Stomach (tissue), 8 donors: ENCODE measurements at regions not wholly inside any gene's neighbourhood (a gene's known extent, or its start where the extent isn't known, plus 50 kb on each side); places are given as distances from the start of the nearest gene placed in this dataset.
A peak's percentile ranks its signal among the peaks of the same experiment; 100 is the strongest.

ENCODE experiments used
- DNase-seq, 2 donors: peaks; one replicate each; pipeline versions ENCODE4 v3.0.0 to v3.0.0-alpha.2; 2013 to 2019
- H3K27ac ChIP-seq, 5 donors: fragments of 200-600 bp in 4 of 5; sonication (generic) in 4 of 5; one replicate each; pipeline ENCODE4 v1.5.1; 2013 to 2019; ENCODE audit warnings: mild to moderate bottlenecking in 1 of 5, moderate library complexity in 1 of 5
- H3K27me3 ChIP-seq, 3 donors: fragments of 200-600 bp; sonication (generic); one replicate each; pipeline ENCODE4 v1.5.1; 2017 to 2019; ENCODE audit warnings: mixed run types in 1 of 3
- H3K36me3 ChIP-seq, 4 donors: fragments of 200-600 bp; sonication (generic); 1 replicate in 3 of 4; 2 replicates in 1 of 4; pipeline ENCODE4 v1.5.1; 2016 to 2019
- H3K4me1 ChIP-seq, 4 donors: fragments of 200-600 bp; sonication (generic); one replicate each; pipeline ENCODE4 v1.5.1; 2016 to 2019
- H3K4me3 ChIP-seq, 4 donors: fragments of 200-600 bp; sonication (generic) in 3 of 4; one replicate each; pipeline ENCODE4 v1.5.1; 2016 to 2019; ENCODE audit warnings: mild to moderate bottlenecking in 1 of 4
- H3K9me3 ChIP-seq, 4 donors: fragments of 200-600 bp; sonication (generic); one replicate each; pipeline ENCODE4 v1.5.1; 2016 to 2019
- EP300 ChIP-seq: sonication (generic); formaldehyde crosslinking; IDR thresholded peaks from one replicate; pipeline ENCODE4 v1.6.1; 2017; ENCODE audit warnings: antibody characterized with exemption
- POLR2A ChIP-seq, 4 donors: fragments of 450-650 bp; IDR thresholded peaks; one replicate each; pipeline ENCODE4 v1.6.1; 2016; ENCODE audit warnings: antibody characterized with exemption in 4 of 4, control low read depth in 2 of 4, mild to moderate bottlenecking in 1 of 4, moderate library complexity in 1 of 4
- POLR2AphosphoS5 ChIP-seq, 3 donors: sonication (generic); formaldehyde crosslinking; IDR thresholded peaks; one replicate each; pipeline ENCODE4 v1.6.1; 2016; ENCODE audit warnings: antibody characterized with exemption in 3 of 3
- WGBS, 5 donors: extraction: QIAGEN DNeasy Blood & Tissue Kit in 3 of 5; methylation state at CpG; one replicate each; pipeline versions ENCODE4 v1.1.5 to v1.1.7; 2013 to 2018; 5-methylcytosine and 5-hydroxymethylcytosine counted together
- intact Hi-C: fragments of 100-400 bp; cut with DNase I; formaldehyde crosslinking; loops from one replicate; pipeline ENCODE4 v1.15.1; 2023; ENCODE audit warnings: low total_unique reads
- TF ChIP-seq, protein P1 (sequence below), 7 experiments: fragments of 450-650 bp in 4 of 7; fragments of 200-600 bp in 3 of 7; sonication (generic) in 3 of 7; IDR thresholded peaks; one replicate each; pipeline ENCODE4 v1.5.1; 2016 to 2019; ENCODE audit warnings: antibody characterized with exemption in 7 of 7, control low read depth in 2 of 7, mild to moderate bottlenecking in 1 of 7
- donor health status: healthy with polysubstance abuse.
- donor health status: Bipolar disorder and iron deficiency.
- donor health status: healthy.

- 74 to 83% (median 76%) methylated on average over 3 of the region's 3 CpGs for WGBS, 5 donors
- Histone ChIP-seq H3K4me3 (no peak overlapping the region), H3K9me3 (no peaks in the 10 kb centered on the region), H3K27me3 (no peaks in the 10 kb centered on the region), H3K27ac (no peak overlapping the region), H3K36me3 (no peaks in the 10 kb centered on the region), H3K4me1 (no peaks in the 10 kb centered on the region)
- intact Hi-C loops: no loop called here
- TF ChIP-seq POLR2AphosphoS5 (IDR thresholded peaks at IDR 0.05) (no peak), EP300 (no peak)
- DNase-seq: no peak
These were observed 273.6 kb downstream of the SRBD1 start for GRCh38 chr2:45337481-45337880.

DNA sequence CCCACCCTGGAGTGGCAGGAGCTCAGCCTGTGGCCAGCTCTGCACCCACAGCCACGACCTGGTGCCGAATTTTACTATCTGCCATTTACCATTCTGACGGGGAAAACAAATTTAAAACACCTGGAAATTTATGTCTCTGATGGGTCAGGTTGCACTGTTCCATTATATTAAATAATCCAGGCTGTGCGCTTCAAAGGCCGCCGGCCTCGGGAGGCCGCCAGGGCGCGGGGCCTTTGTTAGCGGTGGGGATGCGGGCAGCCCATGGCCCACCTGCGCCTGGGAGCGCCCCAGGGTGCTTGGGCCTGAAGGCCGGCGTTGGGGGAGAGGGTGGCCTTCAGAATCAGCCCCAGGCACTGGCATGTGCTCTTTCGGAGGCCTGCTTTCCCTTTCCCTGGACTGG, 276.9 kb downstream of the SRBD1 start:
- WGBS, 5 donors: 89 to 96% (median 95%) methylated on average over 16 to 17 of the region's 17 CpGs
- no peaks in the 10 kb centered on the region for H3K27me3 ChIP-seq
- H3K27ac ChIP-seq: no peak overlapping the region
- peaks cover 0 to 18% (median 4%) of the 10 kb centered on the region in 4 donors for H3K4me1 ChIP-seq
- intact Hi-C loops: no loop called here
- no peaks in the 10 kb centered on the region for H3K36me3 ChIP-seq
- TF ChIP-seq EP300: no peak
- no peak for TF ChIP-seq POLR2AphosphoS5 (IDR thresholded peaks at IDR 0.05)
- TF ChIP-seq, protein P1, sequence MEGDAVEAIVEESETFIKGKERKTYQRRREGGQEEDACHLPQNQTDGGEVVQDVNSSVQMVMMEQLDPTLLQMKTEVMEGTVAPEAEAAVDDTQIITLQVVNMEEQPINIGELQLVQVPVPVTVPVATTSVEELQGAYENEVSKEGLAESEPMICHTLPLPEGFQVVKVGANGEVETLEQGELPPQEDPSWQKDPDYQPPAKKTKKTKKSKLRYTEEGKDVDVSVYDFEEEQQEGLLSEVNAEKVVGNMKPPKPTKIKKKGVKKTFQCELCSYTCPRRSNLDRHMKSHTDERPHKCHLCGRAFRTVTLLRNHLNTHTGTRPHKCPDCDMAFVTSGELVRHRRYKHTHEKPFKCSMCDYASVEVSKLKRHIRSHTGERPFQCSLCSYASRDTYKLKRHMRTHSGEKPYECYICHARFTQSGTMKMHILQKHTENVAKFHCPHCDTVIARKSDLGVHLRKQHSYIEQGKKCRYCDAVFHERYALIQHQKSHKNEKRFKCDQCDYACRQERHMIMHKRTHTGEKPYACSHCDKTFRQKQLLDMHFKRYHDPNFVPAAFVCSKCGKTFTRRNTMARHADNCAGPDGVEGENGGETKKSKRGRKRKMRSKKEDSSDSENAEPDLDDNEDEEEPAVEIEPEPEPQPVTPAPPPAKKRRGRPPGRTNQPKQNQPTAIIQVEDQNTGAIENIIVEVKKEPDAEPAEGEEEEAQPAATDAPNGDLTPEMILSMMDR (IDR thresholded peaks at IDR 0.05): no peak
- TF ChIP-seq POLR2A (IDR thresholded peaks at IDR 0.05): no peak
- H3K4me3 ChIP-seq: no peak overlapping the region
- no peaks in the 10 kb centered on the region for H3K9me3 ChIP-seq
- DNase-seq: no peak

DNA sequence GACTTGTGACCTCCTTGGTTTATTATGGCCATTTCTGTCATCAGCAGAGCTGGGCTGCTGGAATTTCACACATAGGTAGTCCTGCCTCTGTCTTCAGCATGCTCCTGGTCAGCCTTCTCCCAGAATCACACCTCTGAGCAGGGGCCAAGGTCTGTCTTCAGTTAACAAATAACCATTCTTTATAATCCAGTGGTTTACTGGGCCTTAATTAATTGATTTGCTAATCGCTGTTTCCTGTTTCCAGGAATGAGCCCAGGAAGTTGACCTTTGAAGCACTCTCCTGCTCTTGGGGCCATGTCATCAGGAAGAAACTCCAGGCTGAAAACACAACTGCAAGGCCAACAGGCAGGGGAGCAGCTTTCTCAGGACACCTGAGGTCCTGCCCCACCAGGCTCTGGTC, 278.5 kb downstream of the SRBD1 start:
- H3K27me3 ChIP-seq: no peaks in the 10 kb centered on the region
- H3K4me3 ChIP-seq: no peak overlapping the region
- DNase-seq: peak in 1 of 2 donors; percentile 26
- H3K36me3 ChIP-seq: no peaks in the 10 kb centered on the region
- H3K4me1 ChIP-seq: peaks cover 0 to 18% (median 4%) of the 10 kb centered on the region in 4 donors
- no peak overlapping the region for H3K27ac ChIP-seq
- no peaks in the 10 kb centered on the region for H3K9me3 ChIP-seq
- TF ChIP-seq, protein P1 (IDR thresholded peaks at IDR 0.05): no peak
- TF ChIP-seq EP300 (no peak), POLR2AphosphoS5 (IDR thresholded peaks at IDR 0.05) (no peak), POLR2A (IDR thresholded peaks at IDR 0.05) (no peak)
- intact Hi-C loops: no loop called here
- 50 to 82% (median 76%) methylated on average over 1 of the region's 1 CpG for WGBS, 5 donors

DNA sequence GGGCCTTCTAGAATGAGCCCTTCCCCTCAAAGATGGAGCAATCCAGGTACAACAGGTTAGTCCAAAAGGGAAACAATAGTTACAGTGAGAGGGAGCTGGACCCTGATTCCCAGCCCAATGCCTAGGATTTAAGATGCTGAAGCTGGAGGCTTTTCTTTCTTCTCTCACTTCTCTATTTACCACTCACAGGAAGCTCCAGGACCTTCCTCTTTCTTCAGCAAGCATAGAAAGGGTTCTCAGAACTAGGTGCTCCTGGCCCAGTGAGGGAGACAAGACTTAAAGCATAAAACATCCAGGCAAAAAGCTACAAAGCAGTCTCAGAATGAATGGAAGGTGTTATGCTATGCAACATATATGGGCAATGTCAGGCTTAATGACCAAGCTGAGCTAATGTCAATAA, 279.0 kb downstream of the SRBD1 start:
- intact Hi-C loops: no loop called here
- Histone ChIP-seq H3K4me1 (peaks cover 0 to 18% (median 4%) of the 10 kb centered on the region in 4 donors), H3K9me3 (no peaks in the 10 kb centered on the region), H3K27me3 (no peaks in the 10 kb centered on the region), H3K4me3 (no peak overlapping the region), H3K27ac (no peak overlapping the region), H3K36me3 (no peaks in the 10 kb centered on the region)
- no peak for DNase-seq
- TF ChIP-seq POLR2A (IDR thresholded peaks at IDR 0.05) (no peak), EP300 (no peak), POLR2AphosphoS5 (IDR thresholded peaks at IDR 0.05) (no peak)
- TF ChIP-seq, protein P1 (IDR thresholded peaks at IDR 0.05): no peak

- H3K9me3 ChIP-seq: no peaks in the 10 kb centered on the region
- WGBS, 5 donors: 76 to 90% (median 86%) methylated on average over 7 of the region's 7 CpGs
- DNase-seq: no peak
- intact Hi-C loops: no loop called here
- H3K27ac ChIP-seq: no peak overlapping the region
- H3K4me1 ChIP-seq: peaks cover 0 to 18% (median 4%) of the 10 kb centered on the region in 4 donors
- TF ChIP-seq POLR2A (IDR thresholded peaks at IDR 0.05) (no peak), POLR2AphosphoS5 (IDR thresholded peaks at IDR 0.05) (no peak), EP300 (no peak)
- TF ChIP-seq, protein P1 (IDR thresholded peaks at IDR 0.05): no peak
- no peaks in the 10 kb centered on the region for H3K27me3 ChIP-seq
- no peak overlapping the region for H3K4me3 ChIP-seq
- no peaks in the 10 kb centered on the region for H3K36me3 ChIP-seq
These were observed 279.7 kb downstream of the SRBD1 start for GRCh38 chr2:45331410-45331786.
